ENCODE measurements at regions not wholly inside any gene's neighbourhood (a gene's known extent, or its start where the extent isn't known, plus 50 kb on each side); places are given as distances from the start of the nearest gene placed in this dataset.

- TF ChIP-seq CTCF (IDR thresholded peaks at IDR 0.05) (no peak), POLR2A (IDR thresholded peaks at IDR 0.05) (no peak)
Measured at GRCh38 chr11:116390963-116391362, 381.8 kb downstream of the BUD13 start.
